Panc1 (cell line): ENCODE measurements at regions not wholly inside any gene's neighbourhood (a gene's known extent, or its start where the extent isn't known, plus 50 kb on each side); places are given as distances from the start of the nearest gene placed in this dataset.

ENCODE experiments used
- ATAC-seq: fragments of 200-7000 bp; cut with Tn5 transposase; 2 replicates; pipeline ENCODE4 v1.9.1; 2020; ENCODE audit warnings: mild to moderate bottlenecking, moderate library complexity
- BruUV-seq: library from RNA; stranded (reverse); fragments of 400-500 nt; replicated peaks from 2 replicates; lab custom pipeline; 2021; lab: Mats Ljungman, UMichigan
- CTCF ChIA-PET: fragments of 300-600 bp; sonication (Branson Sonifier 250); formaldehyde crosslinking; loops from one replicate; lab custom pipeline; 2022; ENCODE audit warnings: antibody characterized with exemption; lab: Charles Lee
- POLR2A ChIA-PET: fragments of 300-600 bp; sonication (Branson Sonifier 250); formaldehyde crosslinking; loops from one replicate; lab custom pipeline; 2022; ENCODE audit warnings: antibody characterized with exemption; lab: Charles Lee
- DNase-seq: peaks from one replicate; pipeline ENCODE4 v3.0.0-alpha.2; 2010; ENCODE audit warnings: low read depth, low spot score
- H3K27ac ChIP-seq: 2 replicates; pipeline ENCODE4 v1.5.1; 2011; ENCODE audit warnings: mild to moderate bottlenecking, low read length, inconsistent platforms
- H3K27me3 ChIP-seq: fragments of 200-500 bp; sonication (Bioruptor generic); 2 replicates; pipeline ENCODE4 v1.6.0; 2014; ENCODE audit warnings: low read length, inconsistent platforms; ENCODE audit not compliant: control insufficient read depth, insufficient read depth
- H3K36me3 ChIP-seq: fragments of 200-500 bp; sonication (Bioruptor generic); 2 replicates; pipeline ENCODE4 v1.5.1; 2014; ENCODE audit warnings: inconsistent platforms, mild to moderate bottlenecking, low read length, moderate library complexity; ENCODE audit not compliant: control insufficient read depth, insufficient read depth
- H3K4me1 ChIP-seq: 2 replicates; pipeline ENCODE4 v1.5.1; 2011; ENCODE audit warnings: inconsistent platforms, mild to moderate bottlenecking, low read length, moderate library complexity; ENCODE audit not compliant: control insufficient read depth, insufficient read depth
- H3K4me3 ChIP-seq, 2 experiments: 2 replicates each; pipeline ENCODE4 v1.5.1; 2011 to 2012; ENCODE audit warnings: low read depth in 2 of 2, low read length in 2 of 2, mild to moderate bottlenecking in 2 of 2, inconsistent platforms in 1 of 2, moderate library complexity in 1 of 2
- H3K9me3 ChIP-seq: fragments of 200-500 bp; sonication (Bioruptor generic); 2 replicates; pipeline ENCODE4 v1.5.1; 2014; ENCODE audit warnings: low read depth, mild to moderate bottlenecking, inconsistent platforms, low read length, moderate library complexity; ENCODE audit not compliant: control insufficient read depth, insufficient read depth
- CTCF ChIP-seq: fragments of 450-650 bp; IDR thresholded peaks from 2 replicates; pipeline ENCODE4 v1.5.1; 2017; ENCODE audit warnings: mild to moderate bottlenecking
- POLR2AphosphoS5 ChIP-seq: IDR thresholded peaks from 2 replicates; pipeline ENCODE4 v1.6.1; 2012; ENCODE audit warnings: mild to moderate bottlenecking, low read depth, low read length, moderate library complexity
- REST ChIP-seq, 2 experiments: IDR thresholded peaks; 2 replicates each; pipeline ENCODE4 v1.6.1; 2011 to 2012; ENCODE audit warnings: low read depth in 2 of 2, control low read depth in 1 of 2, low read length in 1 of 2, mild to moderate bottlenecking in 1 of 2, moderate library complexity in 1 of 2; ENCODE audit not compliant: insufficient read depth in 1 of 2
- SIN3A ChIP-seq: IDR thresholded peaks from 2 replicates; pipeline ENCODE4 v1.6.1; 2012; ENCODE audit warnings: low read depth, mild to moderate bottlenecking, low read length, moderate library complexity, borderline replicate concordance; ENCODE audit not compliant: insufficient read depth
- TCF7L2 ChIP-seq: IDR thresholded peaks from 2 replicates; pipeline ENCODE4 v1.6.1; 2011; ENCODE audit warnings: mild to moderate bottlenecking, low read depth, low read length, inconsistent platforms
- in situ Hi-C: cut with HindIII; loops from 2 replicates; pipeline ENCODE4 v1.10.0; 2016; ENCODE audit warnings: low sequenced_read_pairs, low pct_unique_long_range_greater_than_20kb
- intact Hi-C: fragments of 100-400 bp; cut with micrococcal nuclease; formaldehyde crosslinking; loops from one replicate; pipeline ENCODE4 v1.10.0; 2022; ENCODE audit not compliant: unreplicated experiment

GRCh38 chr2:236895497-236895896, 190.2 kb upstream of the COPS8 start:
- no TSS peak for BruUV-seq
- DNase-seq = no peak
- in situ Hi-C loops (no loop called here), intact Hi-C loops (no loop called here)
- Histone ChIP-seq H3K9me3 (no peaks in the 10 kb centered on the region), H3K27ac (no peak overlapping the region), H3K27me3 (peaks cover 14% of the 10 kb centered on the region), H3K4me1 (no peaks in the 10 kb centered on the region), H3K36me3 (no peaks in the 10 kb centered on the region), H3K4me3 (no peak overlapping the region)
- POLR2A ChIA-PET = no interaction called here
- CTCF ChIA-PET = no interaction called here
- ATAC-seq = no peak
- TF ChIP-seq POLR2AphosphoS5 (no peak), TCF7L2 (no peak), REST (IDR thresholded peaks at IDR 0.05; ENCODE audit: insufficient read depth in 1 of 2, low read depth in 2 of 2, low read length in 1 of 2) (no peak), CTCF (no peak)

GRCh38 chr2:236896688-236897087, 189.0 kb upstream of the COPS8 start:
- BruUV-seq = no TSS peak
- H3K27ac ChIP-seq = no peak overlapping the region
- CTCF ChIA-PET = no interaction called here
- in situ Hi-C loops = no loop called here
- POLR2A ChIA-PET = interaction anchor here (0.6 kb wide), 1 partner anchor 161 kb away, joined by 3 read pairs; no protein-coding TSS in a partner anchor
- no peak for DNase-seq
- no peaks in the 10 kb centered on the region for H3K4me1 ChIP-seq
- no peak for ATAC-seq
- no peak overlapping the region for H3K4me3 ChIP-seq
- intact Hi-C loops = no loop called here
- no peaks in the 10 kb centered on the region for H3K36me3 ChIP-seq
- H3K9me3 ChIP-seq = no peaks in the 10 kb centered on the region
- peaks cover 19% of the 10 kb centered on the region for H3K27me3 ChIP-seq
- TF ChIP-seq TCF7L2 = no peak
- TF ChIP-seq REST (IDR thresholded peaks at IDR 0.05; ENCODE audit: insufficient read depth in 1 of 2, low read depth in 2 of 2, low read length in 1 of 2) = no peak
- no peak for TF ChIP-seq CTCF
- no peak for TF ChIP-seq SIN3A
- no peak for TF ChIP-seq POLR2AphosphoS5
